A673 (cell line): ENCODE measurements at regions not wholly inside any gene's neighbourhood (a gene's known extent, or its start where the extent isn't known, plus 50 kb on each side); places are given as distances from the start of the nearest gene placed in this dataset.

Source experiments
- BruUV-seq: library from RNA; stranded (reverse); fragments of 400-500 nt; replicated peaks from 2 replicates; lab custom pipeline; 2021; lab: Mats Ljungman, UMichigan
- CTCF ChIA-PET: fragments of 300-600 bp; sonication (Branson Sonifier 250); formaldehyde crosslinking; loops from one replicate; lab custom pipeline; 2022; ENCODE audit warnings: antibody characterized with exemption; lab: Charles Lee
- POLR2A ChIA-PET: fragments of 300-600 bp; sonication (Branson Sonifier 250); formaldehyde crosslinking; loops from one replicate; lab custom pipeline; 2022; ENCODE audit warnings: antibody characterized with exemption; ENCODE audit not compliant: low non-redundant PET; lab: Charles Lee
- DNase-seq: peaks from one replicate; pipeline ENCODE4 v3.0.0-alpha.2; 2015; ENCODE audit warnings: low spot score
- H3K27ac ChIP-seq: fragments of 200-600 bp; sonication (generic); 2 replicates; pipeline ENCODE4 v1.5.1; 2016; ENCODE audit warnings: mixed run types, low read depth, mild to moderate bottlenecking, mixed read lengths, antibody characterized with exemption, low read length; ENCODE audit not compliant: poor library complexity, severe bottlenecking
- H3K27me3 ChIP-seq: fragments of 200-600 bp; sonication (generic); replicated peaks from 2 replicates; pipeline ENCODE4 v1.6.1; 2017; ENCODE audit warnings: mixed run types, low read depth, mild to moderate bottlenecking, mixed read lengths, antibody characterized with exemption, low read length; ENCODE audit not compliant: insufficient read depth, poor library complexity
- H3K36me3 ChIP-seq: fragments of 200-600 bp; sonication (generic); 2 replicates; pipeline ENCODE4 v1.6.1; 2016; ENCODE audit warnings: mixed run types, mild to moderate bottlenecking, mixed read lengths, antibody characterized with exemption, low read length; ENCODE audit not compliant: insufficient read depth, poor library complexity, severe bottlenecking
- H3K4me1 ChIP-seq: fragments of 200-600 bp; sonication (generic); 2 replicates; pipeline ENCODE4 v1.6.1; 2017; ENCODE audit warnings: mixed run types, mild to moderate bottlenecking, mixed read lengths, antibody characterized with exemption, low read length; ENCODE audit not compliant: insufficient read depth, poor library complexity, severe bottlenecking
- H3K4me3 ChIP-seq: fragments of 200-600 bp; sonication (generic); 2 replicates; pipeline ENCODE4 v1.5.1; 2016; ENCODE audit warnings: low read depth, mixed run types, mild to moderate bottlenecking, mixed read lengths, low read length; ENCODE audit not compliant: poor library complexity, severe bottlenecking
- H3K9me3 ChIP-seq: fragments of 200-600 bp; sonication (generic); 2 replicates; pipeline ENCODE4 v1.6.1; 2016; ENCODE audit warnings: mixed run types, low read depth, mild to moderate bottlenecking, mixed read lengths, antibody characterized with exemption, low read length; ENCODE audit not compliant: poor library complexity, severe bottlenecking
- CTCF ChIP-seq: fragments of 300-800, 200-600 bp; sonication (generic); conservative IDR thresholded peaks from 2 replicates; pipeline ENCODE4 v1.5.1; 2017; ENCODE audit warnings: low read depth, mild to moderate bottlenecking, antibody characterized with exemption, low read length, moderate library complexity, mixed read lengths
- EZH2 ChIP-seq: fragments of 200-600 bp; sonication (generic); IDR thresholded peaks from 2 replicates; pipeline ENCODE4 v1.6.1; 2017; ENCODE audit warnings: borderline replicate concordance, low read depth, mild to moderate bottlenecking, mixed read lengths, antibody characterized with exemption, low read length; ENCODE audit not compliant: poor library complexity, severe bottlenecking
- intact Hi-C: fragments of 100-400 bp; cut with micrococcal nuclease; formaldehyde crosslinking; loops from one replicate; pipeline ENCODE4 v1.10.0; 2022; ENCODE audit not compliant: unreplicated experiment

- DNase-seq: no peak
- TF ChIP-seq EZH2: no peak
- no peak for TF ChIP-seq CTCF
- no TSS peak for BruUV-seq
- H3K9me3 ChIP-seq: no peaks in the 10 kb centered on the region
- no peak overlapping the region for H3K27ac ChIP-seq
- POLR2A ChIA-PET: no interaction called here
- H3K36me3 ChIP-seq: no peaks in the 10 kb centered on the region
- peaks cover 17% of the 10 kb centered on the region for H3K4me1 ChIP-seq
- CTCF ChIA-PET: no interaction called here
- H3K27me3 ChIP-seq: no peaks in the 10 kb centered on the region
- no peak overlapping the region for H3K4me3 ChIP-seq
- intact Hi-C loops: no loop called here
Observed at GRCh38 chr6:14670806-14671205, 553.2 kb downstream of the CD83 start.

GRCh38 chr6:14671261-14671681 lies 553.7 kb downstream of the CD83 start:
- CTCF ChIA-PET: no interaction called here
- POLR2A ChIA-PET: no interaction called here
- Histone ChIP-seq H3K27ac (peak overlapping the region; percentile 17), H3K4me3 (no peak overlapping the region), H3K27me3 (no peaks in the 10 kb centered on the region), H3K36me3 (no peaks in the 10 kb centered on the region), H3K4me1 (peaks cover 17% of the 10 kb centered on the region), H3K9me3 (no peaks in the 10 kb centered on the region)
- DNase-seq: peak; percentile 25
- TF ChIP-seq CTCF (no peak), EZH2 (no peak)
- intact Hi-C loops: no loop called here
- BruUV-seq: no TSS peak

- H3K36me3 ChIP-seq: no peaks in the 10 kb centered on the region
- intact Hi-C loops: no loop called here
- ChIA-PET CTCF (no interaction called here), POLR2A (no interaction called here)
- TF ChIP-seq CTCF: no peak
- no peak for TF ChIP-seq EZH2
- peaks cover 17% of the 10 kb centered on the region for H3K4me1 ChIP-seq
- H3K9me3 ChIP-seq: no peaks in the 10 kb centered on the region
- no peaks in the 10 kb centered on the region for H3K27me3 ChIP-seq
- BruUV-seq: no TSS peak
- H3K4me3 ChIP-seq: no peak overlapping the region
- H3K27ac ChIP-seq: peak overlapping the region; percentile 17
- DNase-seq: no peak
Observed at GRCh38 chr6:14671937-14672336, 554.4 kb downstream of the CD83 start.
